GM12891 (cell line): ENCODE measurements at regions not wholly inside any gene's neighbourhood (a gene's known extent, or its start where the extent isn't known, plus 50 kb on each side); places are given as distances from the start of the nearest gene placed in this dataset.

Experiments used
- PAX5 ChIP-seq: IDR thresholded peaks from 2 replicates; pipeline ENCODE4 v1.6.1; 2011; ENCODE audit warnings: low read length, moderate library complexity, mild to moderate bottlenecking; ENCODE audit not compliant: insufficient read depth, severe bottlenecking
- POLR2A ChIP-seq: IDR thresholded peaks from 2 replicates; pipeline ENCODE4 v1.6.1; 2011; ENCODE audit warnings: low read depth, low read length, control low read depth
- POLR2AphosphoS5 ChIP-seq: IDR thresholded peaks from 2 replicates; pipeline ENCODE4 v1.6.1; 2011; ENCODE audit warnings: low read depth, low read length, control low read depth
- POU2F2 ChIP-seq: IDR thresholded peaks from 2 replicates; pipeline ENCODE4 v1.6.1; 2011; ENCODE audit warnings: low read depth, mild to moderate bottlenecking, control low read depth, low read length, moderate library complexity

DNA sequence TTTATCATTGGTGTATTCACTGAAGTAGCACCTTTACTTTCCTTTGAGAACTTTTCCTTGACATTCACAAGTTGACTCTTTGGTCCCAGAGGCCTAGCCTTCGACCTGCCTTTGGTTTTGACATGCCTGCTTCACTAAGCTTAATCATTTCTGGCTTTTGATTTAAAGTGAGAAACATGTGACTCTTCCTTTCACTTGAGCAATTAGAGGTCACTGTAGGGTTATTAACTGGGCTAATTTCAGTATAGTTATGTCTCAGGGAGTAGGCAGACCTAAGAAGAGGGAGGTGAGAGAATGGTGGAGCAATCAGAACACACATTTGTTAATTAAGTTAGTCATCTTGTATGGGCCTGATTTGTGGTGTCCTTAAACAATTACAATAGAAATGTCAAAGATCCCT is 1040.7 kb upstream of the SLC39A10 start:
- no peak for TF ChIP-seq POLR2A
- no peak for TF ChIP-seq POLR2AphosphoS5
- no peak for TF ChIP-seq POU2F2
- TF ChIP-seq PAX5: no peak
